Caco-2 (cell line): ENCODE measurements at regions not wholly inside any gene's neighbourhood (a gene's known extent, or its start where the extent isn't known, plus 50 kb on each side); places are given as distances from the start of the nearest gene placed in this dataset.

Experiments
- BruUV-seq: library from RNA; stranded (reverse); fragments of 400-500 nt; replicated peaks from 2 replicates; lab custom pipeline; 2021; lab: Mats Ljungman, UMichigan
- CTCF ChIA-PET: fragments of 300-600 bp; sonication (Branson Sonifier 250); formaldehyde crosslinking; loops from one replicate; lab custom pipeline; 2022; ENCODE audit warnings: antibody characterized with exemption; lab: Charles Lee
- POLR2A ChIA-PET: fragments of 300-600 bp; sonication (Branson Sonifier 250); formaldehyde crosslinking; loops from one replicate; lab custom pipeline; 2022; ENCODE audit warnings: antibody characterized with exemption; lab: Charles Lee
- DNase-seq, 2 experiments: peaks; one replicate each; pipeline versions ENCODE4 v3.0.0 to v3.0.0-alpha.2; 2020 to 2022
- H3K27me3 ChIP-seq: replicated peaks from 2 replicates; pipeline ENCODE4 v1.6.0; 2011; ENCODE audit warnings: low read length; ENCODE audit not compliant: control insufficient read depth, insufficient read depth
- H3K36me3 ChIP-seq: 2 replicates; pipeline ENCODE4 v1.5.1; 2011; ENCODE audit warnings: low read length; ENCODE audit not compliant: control insufficient read depth, insufficient read depth
- H3K4me1 ChIP-seq: fragments of 250-450 bp; sonication (Bioruptor Pico); 2 replicates; pipeline ENCODE4 v1.5.1; 2020; ENCODE audit warnings: mild to moderate bottlenecking
- H3K4me3 ChIP-seq: 2 replicates; pipeline ENCODE4 v1.5.1; 2011; ENCODE audit warnings: low read depth, mild to moderate bottlenecking, control low read depth, low read length
- H3K9me3 ChIP-seq: fragments of 250-450 bp; sonication (Bioruptor Pico); 2 replicates; pipeline ENCODE4 v1.5.1; 2020; ENCODE audit warnings: mild to moderate bottlenecking, moderate library complexity
- H3K27ac Mint-ChIP-seq: one replicate; pipeline ENCODE4 v1.8.0; 2022; ENCODE audit warnings: mixed read lengths; ENCODE audit not compliant: unreplicated experiment
- H3K27me3 Mint-ChIP-seq: one replicate; pipeline ENCODE4 v1.8.0; 2022; ENCODE audit warnings: mixed read lengths; ENCODE audit not compliant: insufficient read depth, unreplicated experiment
- H3K36me3 Mint-ChIP-seq: one replicate; pipeline ENCODE4 v1.8.0; 2022; ENCODE audit warnings: mild to moderate bottlenecking, mixed read lengths; ENCODE audit not compliant: insufficient read depth, unreplicated experiment
- H3K4me1 Mint-ChIP-seq: one replicate; pipeline ENCODE4 v1.8.0; 2022; ENCODE audit warnings: low read depth, mixed read lengths; ENCODE audit not compliant: unreplicated experiment
- H3K4me3 Mint-ChIP-seq: one replicate; pipeline ENCODE4 v1.8.0; 2022; ENCODE audit warnings: mild to moderate bottlenecking, moderate library complexity, mixed read lengths; ENCODE audit not compliant: unreplicated experiment
- H3K9me3 Mint-ChIP-seq: one replicate; pipeline ENCODE4 v1.8.0; 2022; ENCODE audit warnings: mixed read lengths; ENCODE audit not compliant: unreplicated experiment
- intact Hi-C: fragments of 100-400 bp; cut with micrococcal nuclease; formaldehyde crosslinking; loops from one replicate; pipeline ENCODE4 v1.10.0; 2022; ENCODE audit not compliant: unreplicated experiment
- TF ChIP-seq, protein P1 (sequence below), 2 experiments: fragments of 200-600 bp in 1 of 2; IDR thresholded peaks; 1 replicate in 1 of 2; 2 replicates in 1 of 2; pipeline versions ENCODE4 v1.5.1 to v1.8.0; 2011 to 2022; ENCODE audit warnings: antibody characterized with exemption in 1 of 2, control low read depth in 1 of 2, inconsistent platforms in 1 of 2, low read depth in 1 of 2, low read length in 1 of 2, mild to moderate bottlenecking in 1 of 2, moderate library complexity in 1 of 2; ENCODE audit not compliant: insufficient read depth in 1 of 2, severe bottlenecking in 1 of 2, unreplicated experiment in 1 of 2

GRCh38 chr7:68155676-68156075, 1159.0 kb downstream of the TYW1 start:
- POLR2A ChIA-PET = no interaction called here
- H3K27ac Mint-ChIP-seq = no peak overlapping the region
- TF ChIP-seq, protein P1, sequence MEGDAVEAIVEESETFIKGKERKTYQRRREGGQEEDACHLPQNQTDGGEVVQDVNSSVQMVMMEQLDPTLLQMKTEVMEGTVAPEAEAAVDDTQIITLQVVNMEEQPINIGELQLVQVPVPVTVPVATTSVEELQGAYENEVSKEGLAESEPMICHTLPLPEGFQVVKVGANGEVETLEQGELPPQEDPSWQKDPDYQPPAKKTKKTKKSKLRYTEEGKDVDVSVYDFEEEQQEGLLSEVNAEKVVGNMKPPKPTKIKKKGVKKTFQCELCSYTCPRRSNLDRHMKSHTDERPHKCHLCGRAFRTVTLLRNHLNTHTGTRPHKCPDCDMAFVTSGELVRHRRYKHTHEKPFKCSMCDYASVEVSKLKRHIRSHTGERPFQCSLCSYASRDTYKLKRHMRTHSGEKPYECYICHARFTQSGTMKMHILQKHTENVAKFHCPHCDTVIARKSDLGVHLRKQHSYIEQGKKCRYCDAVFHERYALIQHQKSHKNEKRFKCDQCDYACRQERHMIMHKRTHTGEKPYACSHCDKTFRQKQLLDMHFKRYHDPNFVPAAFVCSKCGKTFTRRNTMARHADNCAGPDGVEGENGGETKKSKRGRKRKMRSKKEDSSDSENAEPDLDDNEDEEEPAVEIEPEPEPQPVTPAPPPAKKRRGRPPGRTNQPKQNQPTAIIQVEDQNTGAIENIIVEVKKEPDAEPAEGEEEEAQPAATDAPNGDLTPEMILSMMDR (IDR thresholded peaks at IDR 0.05; ENCODE audit: insufficient read depth in 1 of 2, low read depth in 1 of 2, low read length in 1 of 2, severe bottlenecking in 1 of 2, unreplicated experiment in 1 of 2) = no peak
- H3K4me1 Mint-ChIP-seq = no peaks in the 10 kb centered on the region
- H3K27me3 Mint-ChIP-seq = no peaks in the 10 kb centered on the region
- no peaks in the 10 kb centered on the region for H3K36me3 ChIP-seq
- no TSS peak for BruUV-seq
- intact Hi-C loops = no loop called here
- CTCF ChIA-PET = no interaction called here
- H3K9me3 ChIP-seq = 0 out of 2 replicates have a peak, but pooled peaks cover 6% of the 10 kb centered on the region
- no peak for DNase-seq
- H3K4me1 ChIP-seq = no peaks in the 10 kb centered on the region
- H3K36me3 Mint-ChIP-seq = no peaks in the 10 kb centered on the region
- H3K27me3 ChIP-seq = no peaks in the 10 kb centered on the region
- H3K4me3 Mint-ChIP-seq = no peak overlapping the region
- no peaks in the 10 kb centered on the region for H3K9me3 Mint-ChIP-seq
- no peak overlapping the region for H3K4me3 ChIP-seq

DNA sequence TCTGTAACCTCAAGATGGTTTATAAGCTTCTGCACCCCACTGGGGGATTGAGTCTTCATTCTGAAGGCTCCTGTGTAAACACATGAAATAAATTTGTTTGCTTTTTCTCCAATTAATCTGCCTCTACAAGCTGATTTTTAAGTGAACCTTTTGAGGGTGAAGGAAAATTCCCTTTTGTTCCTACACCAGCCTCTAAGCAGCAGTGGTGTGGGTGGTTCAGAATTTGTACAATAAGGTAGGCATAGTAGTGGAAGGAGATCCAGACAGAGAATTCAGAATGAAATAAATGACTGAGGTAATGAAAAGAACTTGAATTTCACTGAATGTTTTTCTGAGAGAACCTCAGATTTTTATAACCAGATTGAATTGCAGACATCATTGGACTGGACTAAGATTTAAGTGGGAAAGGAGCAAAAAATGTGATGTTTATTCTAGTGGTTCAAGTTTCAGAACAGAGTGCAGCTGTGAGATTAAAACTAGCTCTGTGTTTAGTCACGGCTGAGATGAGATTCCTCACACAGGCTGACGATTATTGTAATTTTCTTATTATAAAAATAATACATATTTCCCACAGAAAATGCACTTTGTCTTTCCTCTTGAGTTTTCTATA, 1162.2 kb downstream of the TYW1 start:
- H3K4me1 Mint-ChIP-seq = no peaks in the 10 kb centered on the region
- H3K4me3 Mint-ChIP-seq = no peak overlapping the region
- Histone ChIP-seq H3K36me3 (no peaks in the 10 kb centered on the region), H3K4me1 (no peaks in the 10 kb centered on the region), H3K27me3 (no peaks in the 10 kb centered on the region), H3K9me3 (peaks cover 6% of the 10 kb centered on the region; the same call in 1 of the 2 replicates), H3K4me3 (no peak overlapping the region)
- H3K27me3 Mint-ChIP-seq = no peaks in the 10 kb centered on the region
- no peak overlapping the region for H3K27ac Mint-ChIP-seq
- ChIA-PET CTCF (no interaction called here), POLR2A (no interaction called here)
- intact Hi-C loops = no loop called here
- H3K36me3 Mint-ChIP-seq = no peaks in the 10 kb centered on the region
- H3K9me3 Mint-ChIP-seq = no peaks in the 10 kb centered on the region
- TF ChIP-seq, protein P1 (IDR thresholded peaks at IDR 0.05; ENCODE audit: insufficient read depth in 1 of 2, low read depth in 1 of 2, low read length in 1 of 2, severe bottlenecking in 1 of 2, unreplicated experiment in 1 of 2) = no peak
- DNase-seq = no peak
- BruUV-seq = no TSS peak

DNA sequence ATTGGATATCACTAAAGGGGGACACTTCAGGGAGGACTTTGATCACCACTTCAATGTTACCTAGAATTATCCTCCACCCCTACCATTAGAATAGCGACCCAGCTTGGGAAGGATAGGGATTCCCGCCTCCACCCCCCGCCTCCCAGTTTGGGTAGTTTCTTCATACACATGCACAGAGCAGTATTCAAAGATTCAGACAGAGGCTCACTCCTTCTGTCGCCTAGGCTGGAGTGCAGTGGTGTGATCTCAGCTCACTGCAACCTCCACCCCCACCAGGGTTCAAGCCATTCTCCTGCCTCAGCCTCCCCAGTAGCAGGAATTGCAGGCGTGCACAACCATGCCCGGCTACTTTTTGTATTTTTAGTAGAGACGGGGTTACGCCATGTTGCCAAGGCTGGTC, 1166.1 kb downstream of the TYW1 start:
- Mint-ChIP-seq H3K27me3 (no peaks in the 10 kb centered on the region), H3K9me3 (no peaks in the 10 kb centered on the region), H3K27ac (no peak overlapping the region), H3K4me3 (no peak overlapping the region), H3K4me1 (no peaks in the 10 kb centered on the region), H3K36me3 (no peaks in the 10 kb centered on the region)
- no peak overlapping the region for H3K4me3 ChIP-seq
- H3K27me3 ChIP-seq = no peaks in the 10 kb centered on the region
- POLR2A ChIA-PET = no interaction called here
- intact Hi-C loops = no loop called here
- H3K9me3 ChIP-seq = peaks cover 3% of the 10 kb centered on the region; the same call in 1 of the 2 replicates
- CTCF ChIA-PET = no interaction called here
- no peak for DNase-seq
- no TSS peak for BruUV-seq
- no peaks in the 10 kb centered on the region for H3K36me3 ChIP-seq
- no peaks in the 10 kb centered on the region for H3K4me1 ChIP-seq
- TF ChIP-seq, protein P1 (IDR thresholded peaks at IDR 0.05; ENCODE audit: insufficient read depth in 1 of 2, low read depth in 1 of 2, low read length in 1 of 2, severe bottlenecking in 1 of 2, unreplicated experiment in 1 of 2) = no peak
